Epithelial cell of proximal tubule (primary cell): ENCODE measurements at regions not wholly inside any gene's neighbourhood (a gene's known extent, or its start where the extent isn't known, plus 50 kb on each side); places are given as distances from the start of the nearest gene placed in this dataset.
"Not testable (repeated sequence)": the region's sequence is repeated elsewhere in the genome, so short reads cannot be mapped to it uniquely, and the experiment has no call there.

ENCODE experiments used
- DNase-seq: peaks from one replicate; pipeline ENCODE4 v3.0.0-alpha.2; 2011; ENCODE audit warnings: low read depth
- H3K4me3 ChIP-seq: 2 replicates; pipeline ENCODE4 v1.5.1; 2011; ENCODE audit warnings: low read depth, mild to moderate bottlenecking, low read length
- CTCF ChIP-seq: conservative IDR thresholded peaks from 2 replicates; pipeline ENCODE4 v1.5.1; 2012; ENCODE audit warnings: low read depth, mild to moderate bottlenecking, low read length

GRCh38 chr6:163707387-163708355, 293.2 kb downstream of the QKI start:
- H3K4me3 ChIP-seq: no peak overlapping the region
- no peak for TF ChIP-seq CTCF
- DNase-seq: no peak

- no peak overlapping the region for H3K4me3 ChIP-seq
- no peak for DNase-seq
- no peak for TF ChIP-seq CTCF
Observed at GRCh38 chr6:163706500-163707087, 292.1 kb downstream of the QKI start.

GRCh38 chr6:163705923-163706322, 291.4 kb downstream of the QKI start:
- no peak overlapping the region for H3K4me3 ChIP-seq
- TF ChIP-seq CTCF: no peak
- DNase-seq: no peak

- no peak for TF ChIP-seq CTCF
- no peak overlapping the region for H3K4me3 ChIP-seq
- DNase-seq: no peak
Observed at GRCh38 chr6:163702736-163703135, 288.2 kb downstream of the QKI start.

- DNase-seq: no peak
- no peak overlapping the region for H3K4me3 ChIP-seq
- TF ChIP-seq CTCF: no peak
Observed at GRCh38 chr6:163701762-163702161, 287.2 kb downstream of the QKI start.

GRCh38 chr6:163698086-163698485, 283.6 kb downstream of the QKI start:
- TF ChIP-seq CTCF: no peak
- no peak for DNase-seq
- no peak overlapping the region for H3K4me3 ChIP-seq

- not testable (repeated sequence) for DNase-seq, H3K4me3 ChIP-seq
Observed at GRCh38 chr6:163696311-163696710, 281.8 kb downstream of the QKI start.
